ENCODE measurements at regions not wholly inside any gene's neighbourhood (a gene's known extent, or its start where the extent isn't known, plus 50 kb on each side); places are given as distances from the start of the nearest gene placed in this dataset.
"Not testable (repeated sequence)": the region's sequence is repeated elsewhere in the genome, so short reads cannot be mapped to it uniquely, and the experiment has no call there.

DNA sequence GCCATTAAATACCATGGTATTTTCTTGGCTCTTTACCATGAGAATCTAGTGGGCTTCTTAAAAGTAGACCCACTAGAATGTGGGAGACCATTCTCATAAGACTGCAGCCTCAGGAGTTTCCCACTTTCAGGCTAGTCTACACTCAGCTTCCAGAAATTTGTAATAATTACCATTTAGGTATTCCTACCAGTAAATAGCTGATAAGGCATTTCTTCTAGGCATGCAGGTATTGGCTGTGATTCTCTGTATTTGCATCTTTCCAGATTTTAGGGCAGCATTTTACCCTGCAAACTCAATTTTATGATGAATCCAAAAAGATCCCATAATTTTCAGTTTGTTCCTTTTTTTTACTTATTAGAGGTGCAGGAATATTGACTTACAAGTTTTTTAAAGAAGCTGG, 496.6 kb downstream of the TRAM1L1 start:
- no peak overlapping the region for H3K4me3 ChIP-seq
- H3K9me3 ChIP-seq, result no peaks in the 10 kb centered on the region
- no peaks in the 10 kb centered on the region for H3K27me3 ChIP-seq
- no peak overlapping the region for H3K27ac ChIP-seq
- no peaks in the 10 kb centered on the region for H3K36me3 ChIP-seq
- no peak overlapping the region for H3K9ac ChIP-seq
- H3K4me1 ChIP-seq, result no peaks in the 10 kb centered on the region
- H4K20me1 ChIP-seq, result no peaks in the 10 kb centered on the region
- no peak overlapping the region for H3K4me2 ChIP-seq
- TF ChIP-seq Cebpa-rat (IDR thresholded peaks at IDR 0.05), result no peak

- no peak for TF ChIP-seq Cebpa-rat (IDR thresholded peaks at IDR 0.05)
- no peak overlapping the region for H3K4me3 ChIP-seq
- H3K36me3 ChIP-seq, result no peaks in the 10 kb centered on the region
Measured at GRCh38 chr4:116585246-116585645, 500.1 kb downstream of the TRAM1L1 start.

GRCh38 chr4:116577321-116577720, 508.1 kb downstream of the TRAM1L1 start:
- Histone ChIP-seq H3K4me1 (no peaks in the 10 kb centered on the region), H4K20me1 (no peaks in the 10 kb centered on the region), H3K27me3 (no peaks in the 10 kb centered on the region), H3K36me3 (no peaks in the 10 kb centered on the region), H3K4me2 (no peak overlapping the region), H3K4me3 (no peak overlapping the region), H3K9ac (no peak overlapping the region), H3K27ac (no peak overlapping the region), H3K9me3 (peaks cover 6% of the 10 kb centered on the region; the same call in 1 of the 2 replicates)
- TF ChIP-seq Cebpa-rat (IDR thresholded peaks at IDR 0.05), result no peak

More at GRCh38 chr4:116585246-116585645, 500.1 kb downstream of the TRAM1L1 start:
- Histone ChIP-seq H4K20me1 (no peaks in the 10 kb centered on the region), H3K9ac (no peak overlapping the region), H3K9me3 (no peaks in the 10 kb centered on the region), H3K27me3 (no peaks in the 10 kb centered on the region), H3K4me2 (no peak overlapping the region), H3K27ac (no peak overlapping the region), H3K4me1 (no peaks in the 10 kb centered on the region)

GRCh38 chr4:116573540-116573939, 511.8 kb downstream of the TRAM1L1 start:
- no peaks in the 10 kb centered on the region for H3K36me3 ChIP-seq
- no peak overlapping the region for H3K9ac ChIP-seq
- H3K9me3 ChIP-seq, result peaks cover 6% of the 10 kb centered on the region; the same call in 1 of the 2 replicates
- H3K4me2 ChIP-seq, result no peak overlapping the region
- H3K4me3 ChIP-seq, result no peak overlapping the region
- no peaks in the 10 kb centered on the region for H3K27me3 ChIP-seq
- no peak overlapping the region for H3K27ac ChIP-seq
- no peaks in the 10 kb centered on the region for H3K4me1 ChIP-seq
- no peaks in the 10 kb centered on the region for H4K20me1 ChIP-seq
- no peak for TF ChIP-seq Cebpa-rat (IDR thresholded peaks at IDR 0.05)

DNA sequence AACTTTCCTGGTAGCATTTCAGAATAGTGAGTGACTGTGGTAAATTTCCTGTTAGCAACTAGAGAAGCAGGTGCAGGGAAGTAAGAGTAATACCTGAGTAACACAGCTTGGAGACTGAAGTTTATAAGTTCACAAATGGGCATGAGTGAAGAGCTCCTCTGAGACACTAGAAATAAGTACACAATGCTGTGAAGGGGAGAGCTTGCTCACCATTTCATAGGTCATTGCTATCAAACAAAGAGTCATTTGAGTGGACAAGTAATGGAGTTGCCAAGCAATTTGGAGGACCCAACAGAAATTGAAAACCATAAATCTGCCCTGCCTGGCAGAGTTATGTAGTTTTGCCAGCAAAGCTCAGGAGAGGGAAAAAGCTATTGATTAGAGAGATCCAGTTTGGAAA, 523.6 kb downstream of the TRAM1L1 start:
- Histone ChIP-seq H3K4me2 (no peak overlapping the region), H3K27me3 (no peaks in the 10 kb centered on the region), H3K4me3 (no peak overlapping the region), H3K36me3 (no peaks in the 10 kb centered on the region), H3K4me1 (no peaks in the 10 kb centered on the region), H3K9me3 (no peaks in the 10 kb centered on the region; the same call in 1 of the 2 replicates), H4K20me1 (no peaks in the 10 kb centered on the region), H3K27ac (no peak overlapping the region), H3K9ac (no peak overlapping the region)
- no peak for TF ChIP-seq Cebpa-rat (IDR thresholded peaks at IDR 0.05)

DNA sequence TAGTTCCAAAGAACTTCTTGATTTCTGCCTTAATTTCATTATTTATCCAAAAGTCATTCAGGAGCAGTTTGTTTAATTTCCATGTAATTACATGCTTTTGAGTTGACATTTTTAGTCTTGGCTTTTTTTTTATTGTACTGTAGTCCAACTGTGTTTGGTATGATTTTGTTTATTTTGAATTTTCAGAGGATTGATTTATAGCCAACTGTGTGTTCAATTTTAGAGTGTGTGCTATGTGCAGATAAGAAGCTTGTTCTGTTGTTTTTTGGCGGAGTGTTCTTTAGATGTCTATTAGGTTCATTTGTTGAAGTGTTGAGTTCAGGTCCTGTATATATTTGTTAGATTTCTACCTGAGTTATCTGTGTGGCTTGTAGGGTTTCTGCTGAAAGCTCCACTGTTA, 533.6 kb downstream of the TRAM1L1 start:
- Histone ChIP-seq H3K4me1 (no peaks in the 10 kb centered on the region), H3K9ac (no peak overlapping the region), H4K20me1 (no peaks in the 10 kb centered on the region), H3K4me3 (no peak overlapping the region), H3K27ac (no peak overlapping the region), H3K36me3 (no peaks in the 10 kb centered on the region), H3K9me3 (no peaks in the 10 kb centered on the region), H3K27me3 (no peaks in the 10 kb centered on the region), H3K4me2 (no peak overlapping the region)
- no peak for TF ChIP-seq Cebpa-rat (IDR thresholded peaks at IDR 0.05)

- Histone ChIP-seq H3K36me3 (no peaks in the 10 kb centered on the region), H4K20me1 (no peaks in the 10 kb centered on the region), H3K4me3 (no peak overlapping the region), H3K27ac (no peak overlapping the region), H3K4me2 (no peak overlapping the region), H3K4me1 (no peaks in the 10 kb centered on the region), H3K9me3 (no peaks in the 10 kb centered on the region), H3K9ac (no peak overlapping the region), H3K27me3 (no peaks in the 10 kb centered on the region)
- no peak for TF ChIP-seq Cebpa-rat (IDR thresholded peaks at IDR 0.05)
Measured at GRCh38 chr4:116547632-116548031, 537.7 kb downstream of the TRAM1L1 start.

- no peak overlapping the region for H3K4me3 ChIP-seq
- no peaks in the 10 kb centered on the region for H4K20me1 ChIP-seq
- H3K27me3 ChIP-seq, result no peaks in the 10 kb centered on the region
- H3K36me3 ChIP-seq, result no peaks in the 10 kb centered on the region
- no peak overlapping the region for H3K9ac ChIP-seq
- no peaks in the 10 kb centered on the region for H3K4me1 ChIP-seq
- no peak overlapping the region for H3K4me2 ChIP-seq
- TF ChIP-seq Cebpa-rat (IDR thresholded peaks at IDR 0.05), result no peak
- no peak overlapping the region for H3K27ac ChIP-seq
- no peaks in the 10 kb centered on the region for H3K9me3 ChIP-seq
Measured at GRCh38 chr4:116546759-116547158, 538.6 kb downstream of the TRAM1L1 start.

DNA sequence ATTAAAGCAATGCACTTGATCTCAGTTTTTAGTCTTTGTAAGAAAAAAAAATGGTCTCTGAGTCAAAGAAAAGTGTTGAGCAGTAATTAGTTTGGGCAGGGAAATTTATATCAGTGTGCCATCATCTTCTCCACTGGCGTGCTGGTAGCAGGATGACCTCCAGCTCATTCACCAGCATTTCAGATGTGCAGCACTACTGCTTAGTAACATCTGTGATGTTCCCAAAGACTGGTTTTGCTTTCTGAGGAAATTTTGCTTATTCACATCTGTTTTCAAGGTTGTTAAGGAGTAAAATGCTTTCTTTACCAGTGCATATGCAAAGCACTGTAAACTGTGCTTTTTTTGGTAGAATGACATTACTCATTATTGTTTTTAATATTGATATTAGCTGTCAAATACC, 540.4 kb downstream of the TRAM1L1 start:
- H3K9ac ChIP-seq, result no peak overlapping the region
- no peaks in the 10 kb centered on the region for H3K4me1 ChIP-seq
- no peak for TF ChIP-seq Cebpa-rat (IDR thresholded peaks at IDR 0.05)
- no peaks in the 10 kb centered on the region for H3K36me3 ChIP-seq
- H3K4me2 ChIP-seq, result no peak overlapping the region
- H3K27me3 ChIP-seq, result no peaks in the 10 kb centered on the region
- no peak overlapping the region for H3K27ac ChIP-seq
- no peak overlapping the region for H3K4me3 ChIP-seq
- no peaks in the 10 kb centered on the region for H4K20me1 ChIP-seq
- H3K9me3 ChIP-seq, result no peaks in the 10 kb centered on the region

GRCh38 chr4:116539744-116540143, 545.6 kb downstream of the TRAM1L1 start:
- TF ChIP-seq Cebpa-rat (IDR thresholded peaks at IDR 0.05), result no peak
- H3K27me3 ChIP-seq, result no peaks in the 10 kb centered on the region
- H3K36me3 ChIP-seq, result no peaks in the 10 kb centered on the region
- no peaks in the 10 kb centered on the region for H3K4me1 ChIP-seq
- no peaks in the 10 kb centered on the region for H4K20me1 ChIP-seq
- H3K27ac ChIP-seq, result no peak overlapping the region
- no peaks in the 10 kb centered on the region for H3K9me3 ChIP-seq
- H3K9ac ChIP-seq, result no peak overlapping the region
- no peak overlapping the region for H3K4me2 ChIP-seq
- no peak overlapping the region for H3K4me3 ChIP-seq

GRCh38 chr4:116537828-116538227, 547.5 kb downstream of the TRAM1L1 start:
- H4K20me1 ChIP-seq, result no peaks in the 10 kb centered on the region
- no peaks in the 10 kb centered on the region for H3K4me1 ChIP-seq
- H3K27ac ChIP-seq, result no peak overlapping the region

GRCh38 chr4:116536024-116536423, 549.4 kb downstream of the TRAM1L1 start:
- H3K4me2 ChIP-seq, H3K27me3 ChIP-seq, H3K9me3 ChIP-seq, H3K9ac ChIP-seq, H3K4me1 ChIP-seq, H4K20me1 ChIP-seq, H3K4me3 ChIP-seq, H3K36me3 ChIP-seq, H3K27ac ChIP-seq: not testable (repeated sequence)

More at GRCh38 chr4:116537828-116538227, 547.5 kb downstream of the TRAM1L1 start:
- no peak overlapping the region for H3K9ac ChIP-seq
- no peak for TF ChIP-seq Cebpa-rat (IDR thresholded peaks at IDR 0.05)
- no peaks in the 10 kb centered on the region for H3K27me3 ChIP-seq
- no peak overlapping the region for H3K4me3 ChIP-seq
- H3K4me2 ChIP-seq, result no peak overlapping the region
- no peaks in the 10 kb centered on the region for H3K36me3 ChIP-seq
- no peaks in the 10 kb centered on the region for H3K9me3 ChIP-seq

All from BLaER1 (cell line).